Liver (tissue), 8 donors: ENCODE measurements at regions not wholly inside any gene's neighbourhood (a gene's known extent, or its start where the extent isn't known, plus 50 kb on each side); places are given as distances from the start of the nearest gene placed in this dataset.

Experiments
- DNase-seq: peaks from one replicate; pipeline ENCODE4 v3.0.0-alpha.2; 2017; ENCODE audit warnings: low spot score
- H3K27ac ChIP-seq, 2 donors: one replicate each; pipeline ENCODE4 v1.7.0; 2013; ENCODE audit warnings: inconsistent platforms in 2 of 2, low read length in 2 of 2, control low read depth in 1 of 2, low read depth in 1 of 2, mild to moderate bottlenecking in 1 of 2
- H3K27me3 ChIP-seq, 4 donors: one replicate each; pipeline versions ENCODE4 v1.6.1 to v1.7.0; 2013; ENCODE audit warnings: low read length in 3 of 4, inconsistent platforms in 1 of 4, mild to moderate bottlenecking in 1 of 4, moderate library complexity in 1 of 4; ENCODE audit not compliant: control insufficient read depth in 4 of 4, insufficient read depth in 4 of 4
- H3K36me3 ChIP-seq, 4 donors: one replicate each; pipeline versions ENCODE4 v1.6.1 to v1.7.0; 2013; ENCODE audit warnings: low read length in 3 of 4, mild to moderate bottlenecking in 3 of 4, low read depth in 1 of 4, moderate library complexity in 1 of 4; ENCODE audit not compliant: control insufficient read depth in 4 of 4, insufficient read depth in 3 of 4
- H3K4me1 ChIP-seq, 4 donors: one replicate each; pipeline versions ENCODE4 v1.6.1 to v1.7.0; 2013; ENCODE audit warnings: low read length in 3 of 4, mild to moderate bottlenecking in 3 of 4, moderate library complexity in 1 of 4; ENCODE audit not compliant: control insufficient read depth in 4 of 4, insufficient read depth in 4 of 4
- H3K4me3 ChIP-seq, 3 donors: one replicate each; pipeline versions ENCODE4 v1.6.1 to v1.7.0; 2013; ENCODE audit warnings: low read length in 3 of 3, control low read depth in 1 of 3, low read depth in 1 of 3, mild to moderate bottlenecking in 1 of 3
- H3K9ac ChIP-seq, 2 donors: one replicate each; pipeline ENCODE4 v1.7.0; 2013; ENCODE audit warnings: low read length in 2 of 2, mild to moderate bottlenecking in 2 of 2, moderate library complexity in 2 of 2, control low read depth in 1 of 2, low read depth in 1 of 2
- H3K9me3 ChIP-seq, 4 donors: one replicate each; pipeline versions ENCODE4 v1.6.1 to v1.7.0; 2013; ENCODE audit warnings: low read length in 3 of 4; ENCODE audit not compliant: control insufficient read depth in 4 of 4
- EGR1 ChIP-seq, 2 donors: IDR thresholded peaks; 2 replicates each; pipeline ENCODE4 v1.6.1; 2016 to 2018; ENCODE audit warnings: antibody characterized with exemption in 2 of 2, low read depth in 2 of 2
- FOXA1 ChIP-seq: IDR thresholded peaks from 2 replicates; pipeline ENCODE4 v1.6.1; 2016; ENCODE audit warnings: antibody characterized with exemption
- FOXA2 ChIP-seq: IDR thresholded peaks from 2 replicates; pipeline ENCODE4 v1.6.1; 2016; ENCODE audit warnings: antibody characterized with exemption
- GABPA ChIP-seq, 2 donors: IDR thresholded peaks in 1 of 2; conservative IDR thresholded peaks in 1 of 2; 2 replicates each; pipeline ENCODE4 v1.6.1; 2016; ENCODE audit warnings: antibody characterized with exemption in 2 of 2, mild to moderate bottlenecking in 1 of 2, moderate library complexity in 1 of 2
- HNF4A ChIP-seq, 2 donors: conservative IDR thresholded peaks; 2 replicates each; pipeline ENCODE4 v1.6.1; 2016; ENCODE audit warnings: antibody characterized with exemption in 2 of 2, mild to moderate bottlenecking in 2 of 2
- HNF4G ChIP-seq: IDR thresholded peaks from 2 replicates; pipeline ENCODE4 v1.6.1; 2016; ENCODE audit warnings: antibody characterized with exemption
- JUND ChIP-seq, 2 donors: IDR thresholded peaks; 2 replicates each; pipeline ENCODE4 v1.6.1; 2016; ENCODE audit warnings: antibody characterized with exemption in 2 of 2
- NR2F2 ChIP-seq: IDR thresholded peaks from 2 replicates; pipeline ENCODE4 v1.6.1; 2016; ENCODE audit warnings: antibody characterized with exemption
- RAD21 ChIP-seq, 2 donors: IDR thresholded peaks; 2 replicates each; pipeline ENCODE4 v1.6.1; 2016; ENCODE audit warnings: antibody characterized with exemption in 2 of 2, mild to moderate bottlenecking in 2 of 2
- RXRA ChIP-seq, 2 donors: IDR thresholded peaks; 2 replicates each; pipeline ENCODE4 v1.6.1; 2017 to 2018; ENCODE audit warnings: antibody characterized with exemption in 2 of 2, mild to moderate bottlenecking in 1 of 2
- SP1 ChIP-seq: IDR thresholded peaks from 2 replicates; pipeline ENCODE4 v1.6.1; 2018; ENCODE audit warnings: antibody characterized with exemption, mild to moderate bottlenecking
- TAF1 ChIP-seq: conservative IDR thresholded peaks from 2 replicates; pipeline ENCODE4 v1.6.1; 2016; ENCODE audit warnings: antibody characterized with exemption, mild to moderate bottlenecking
- YY1 ChIP-seq: IDR thresholded peaks from 2 replicates; pipeline ENCODE4 v1.6.1; 2016; ENCODE audit warnings: antibody characterized with exemption, mild to moderate bottlenecking
- WGBS: extraction: QIAGEN DNeasy Blood & Tissue Kit; methylation state at CpG from one replicate; pipeline ENCODE4 v1.1.7; 2013; 5-methylcytosine and 5-hydroxymethylcytosine counted together
- TF ChIP-seq, protein P1 (sequence below): IDR thresholded peaks from 2 replicates; pipeline ENCODE4 v1.6.1; 2016; ENCODE audit warnings: antibody characterized with exemption
- TF ChIP-seq, protein P2 (sequence below): IDR thresholded peaks from 2 replicates; pipeline ENCODE4 v1.6.1; 2016; ENCODE audit warnings: antibody characterized with exemption
- TF ChIP-seq, protein P3 (sequence below): IDR thresholded peaks from 2 replicates; pipeline ENCODE4 v1.6.1; 2016; ENCODE audit warnings: antibody characterized with exemption, mild to moderate bottlenecking
- TF ChIP-seq, protein P4 (sequence below): fragments of 150-350 bp; IDR thresholded peaks from 2 replicates; pipeline ENCODE4 v1.5.1; 2017; ENCODE audit warnings: improper control_type of control experiment, low read depth, low read length; ENCODE audit not compliant: missing input control
- donor health status: healthy.
- donor health status: healthy.
- donor health status: healthy.
- donor health status: healthy.
- donor health status: healthy.

DNA sequence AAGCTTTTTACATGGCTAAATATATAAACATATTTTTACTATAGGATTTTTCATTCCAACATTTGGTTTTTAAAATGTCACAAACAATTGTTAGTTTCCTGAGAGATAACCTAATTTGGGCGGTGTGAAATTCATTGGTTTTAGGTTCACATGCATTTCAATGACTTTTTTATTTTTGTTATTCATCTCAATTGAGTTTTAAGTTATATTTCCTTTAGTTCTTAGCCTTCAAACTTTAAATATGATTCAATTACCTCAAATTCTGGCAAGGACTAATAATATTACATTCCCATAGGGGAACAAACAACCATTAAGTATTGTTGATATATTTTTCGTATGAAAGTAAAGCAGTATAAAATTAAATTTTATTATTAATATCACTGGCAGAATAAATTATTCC, 265.3 kb downstream of the SLITRK6 start:
- no peak for DNase-seq
- 78% methylated on average over 2 of the region's 2 CpGs for WGBS
- Histone ChIP-seq H3K4me3 (no peak overlapping the region), H3K9ac (no peak overlapping the region), H3K4me1 (no peaks in the 10 kb centered on the region), H3K36me3 (no peaks in the 10 kb centered on the region), H3K27ac (no peak overlapping the region), H3K9me3 (no peaks in the 10 kb centered on the region), H3K27me3 (no peaks in the 10 kb centered on the region)
- no peak for TF ChIP-seq NR2F2
- TF ChIP-seq FOXA2: no peak
- TF ChIP-seq, protein P1, sequence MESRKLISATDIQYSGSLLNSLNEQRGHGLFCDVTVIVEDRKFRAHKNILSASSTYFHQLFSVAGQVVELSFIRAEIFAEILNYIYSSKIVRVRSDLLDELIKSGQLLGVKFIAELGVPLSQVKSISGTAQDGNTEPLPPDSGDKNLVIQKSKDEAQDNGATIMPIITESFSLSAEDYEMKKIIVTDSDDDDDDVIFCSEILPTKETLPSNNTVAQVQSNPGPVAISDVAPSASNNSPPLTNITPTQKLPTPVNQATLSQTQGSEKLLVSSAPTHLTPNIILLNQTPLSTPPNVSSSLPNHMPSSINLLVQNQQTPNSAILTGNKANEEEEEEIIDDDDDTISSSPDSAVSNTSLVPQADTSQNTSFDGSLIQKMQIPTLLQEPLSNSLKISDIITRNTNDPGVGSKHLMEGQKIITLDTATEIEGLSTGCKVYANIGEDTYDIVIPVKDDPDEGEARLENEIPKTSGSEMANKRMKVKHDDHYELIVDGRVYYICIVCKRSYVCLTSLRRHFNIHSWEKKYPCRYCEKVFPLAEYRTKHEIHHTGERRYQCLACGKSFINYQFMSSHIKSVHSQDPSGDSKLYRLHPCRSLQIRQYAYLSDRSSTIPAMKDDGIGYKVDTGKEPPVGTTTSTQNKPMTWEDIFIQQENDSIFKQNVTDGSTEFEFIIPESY: no peak
- TF ChIP-seq, protein P2, sequence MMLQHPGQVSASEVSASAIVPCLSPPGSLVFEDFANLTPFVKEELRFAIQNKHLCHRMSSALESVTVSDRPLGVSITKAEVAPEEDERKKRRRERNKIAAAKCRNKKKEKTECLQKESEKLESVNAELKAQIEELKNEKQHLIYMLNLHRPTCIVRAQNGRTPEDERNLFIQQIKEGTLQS: no peak
- no peak for TF ChIP-seq JUND (IDR thresholded peaks at IDR 0.05)

DNA sequence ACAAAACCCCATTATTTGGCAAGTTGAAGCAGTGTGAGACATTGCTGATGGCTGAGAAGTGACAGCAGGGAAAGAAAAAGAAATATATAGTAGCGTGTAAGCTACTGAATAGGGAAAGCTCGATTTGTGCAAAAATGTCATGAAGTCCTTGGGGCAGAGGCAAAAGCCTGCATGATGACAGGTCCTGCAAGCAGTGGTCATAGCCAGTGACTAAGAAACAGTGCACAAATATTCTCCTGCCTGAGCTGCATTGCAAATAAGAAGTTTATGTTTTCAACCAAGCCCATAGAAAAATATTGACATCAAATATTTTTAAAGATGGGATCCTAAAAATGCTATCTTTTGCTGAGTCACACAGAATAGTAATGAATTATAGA, 270.0 kb downstream of the SLITRK6 start:
- WGBS: 67% methylated on average over 2 of the region's 2 CpGs

More for the DNA sequence above, 270.0 kb downstream of the SLITRK6 start:
- H3K36me3 ChIP-seq: no peaks in the 10 kb centered on the region
- no peaks in the 10 kb centered on the region for H3K4me1 ChIP-seq
- peaks cover 0 to 2% (median 0%) of the 10 kb centered on the region in 4 donors for H3K27me3 ChIP-seq
- no peak for TF ChIP-seq SP1
- TF ChIP-seq NR2F2: no peak
- TF ChIP-seq FOXA1: no peak
- TF ChIP-seq, protein P2: no peak
- no peak for TF ChIP-seq HNF4A (conservative IDR thresholded peaks at IDR 0.05)
- TF ChIP-seq JUND (IDR thresholded peaks at IDR 0.05): no peak
- TF ChIP-seq, protein P3, sequence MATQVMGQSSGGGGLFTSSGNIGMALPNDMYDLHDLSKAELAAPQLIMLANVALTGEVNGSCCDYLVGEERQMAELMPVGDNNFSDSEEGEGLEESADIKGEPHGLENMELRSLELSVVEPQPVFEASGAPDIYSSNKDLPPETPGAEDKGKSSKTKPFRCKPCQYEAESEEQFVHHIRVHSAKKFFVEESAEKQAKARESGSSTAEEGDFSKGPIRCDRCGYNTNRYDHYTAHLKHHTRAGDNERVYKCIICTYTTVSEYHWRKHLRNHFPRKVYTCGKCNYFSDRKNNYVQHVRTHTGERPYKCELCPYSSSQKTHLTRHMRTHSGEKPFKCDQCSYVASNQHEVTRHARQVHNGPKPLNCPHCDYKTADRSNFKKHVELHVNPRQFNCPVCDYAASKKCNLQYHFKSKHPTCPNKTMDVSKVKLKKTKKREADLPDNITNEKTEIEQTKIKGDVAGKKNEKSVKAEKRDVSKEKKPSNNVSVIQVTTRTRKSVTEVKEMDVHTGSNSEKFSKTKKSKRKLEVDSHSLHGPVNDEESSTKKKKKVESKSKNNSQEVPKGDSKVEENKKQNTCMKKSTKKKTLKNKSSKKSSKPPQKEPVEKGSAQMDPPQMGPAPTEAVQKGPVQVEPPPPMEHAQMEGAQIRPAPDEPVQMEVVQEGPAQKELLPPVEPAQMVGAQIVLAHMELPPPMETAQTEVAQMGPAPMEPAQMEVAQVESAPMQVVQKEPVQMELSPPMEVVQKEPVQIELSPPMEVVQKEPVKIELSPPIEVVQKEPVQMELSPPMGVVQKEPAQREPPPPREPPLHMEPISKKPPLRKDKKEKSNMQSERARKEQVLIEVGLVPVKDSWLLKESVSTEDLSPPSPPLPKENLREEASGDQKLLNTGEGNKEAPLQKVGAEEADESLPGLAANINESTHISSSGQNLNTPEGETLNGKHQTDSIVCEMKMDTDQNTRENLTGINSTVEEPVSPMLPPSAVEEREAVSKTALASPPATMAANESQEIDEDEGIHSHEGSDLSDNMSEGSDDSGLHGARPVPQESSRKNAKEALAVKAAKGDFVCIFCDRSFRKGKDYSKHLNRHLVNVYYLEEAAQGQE: no peak
- no peak for TF ChIP-seq RXRA (IDR thresholded peaks at IDR 0.05)
- TF ChIP-seq, protein P1: no peak
- no peak for TF ChIP-seq RAD21 (IDR thresholded peaks at IDR 0.05)
- TF ChIP-seq TAF1: no peak
- no peak for TF ChIP-seq EGR1 (IDR thresholded peaks at IDR 0.05; ENCODE audit: low read depth in 2 of 2)
- TF ChIP-seq GABPA (IDR thresholded peaks at IDR 0.05 in 1 of 2, conservative IDR thresholded peaks at IDR 0.05 in 1 of 2): no peak
- TF ChIP-seq, protein P4, sequence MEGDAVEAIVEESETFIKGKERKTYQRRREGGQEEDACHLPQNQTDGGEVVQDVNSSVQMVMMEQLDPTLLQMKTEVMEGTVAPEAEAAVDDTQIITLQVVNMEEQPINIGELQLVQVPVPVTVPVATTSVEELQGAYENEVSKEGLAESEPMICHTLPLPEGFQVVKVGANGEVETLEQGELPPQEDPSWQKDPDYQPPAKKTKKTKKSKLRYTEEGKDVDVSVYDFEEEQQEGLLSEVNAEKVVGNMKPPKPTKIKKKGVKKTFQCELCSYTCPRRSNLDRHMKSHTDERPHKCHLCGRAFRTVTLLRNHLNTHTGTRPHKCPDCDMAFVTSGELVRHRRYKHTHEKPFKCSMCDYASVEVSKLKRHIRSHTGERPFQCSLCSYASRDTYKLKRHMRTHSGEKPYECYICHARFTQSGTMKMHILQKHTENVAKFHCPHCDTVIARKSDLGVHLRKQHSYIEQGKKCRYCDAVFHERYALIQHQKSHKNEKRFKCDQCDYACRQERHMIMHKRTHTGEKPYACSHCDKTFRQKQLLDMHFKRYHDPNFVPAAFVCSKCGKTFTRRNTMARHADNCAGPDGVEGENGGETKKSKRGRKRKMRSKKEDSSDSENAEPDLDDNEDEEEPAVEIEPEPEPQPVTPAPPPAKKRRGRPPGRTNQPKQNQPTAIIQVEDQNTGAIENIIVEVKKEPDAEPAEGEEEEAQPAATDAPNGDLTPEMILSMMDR: no peak
- no peak for TF ChIP-seq HNF4G
- TF ChIP-seq YY1: no peak
- no peak for TF ChIP-seq FOXA2
- no peak overlapping the region for H3K4me3 ChIP-seq
- H3K9ac ChIP-seq: no peak overlapping the region
- DNase-seq: no peak
- no peak overlapping the region for H3K27ac ChIP-seq
- no peaks in the 10 kb centered on the region for H3K9me3 ChIP-seq
